ENCODE measurements at regions not wholly inside any gene's neighbourhood (a gene's known extent, or its start where the extent isn't known, plus 50 kb on each side); places are given as distances from the start of the nearest gene placed in this dataset.
A peak's percentile ranks its signal among the peaks of the same experiment; 100 is the strongest.

DNA sequence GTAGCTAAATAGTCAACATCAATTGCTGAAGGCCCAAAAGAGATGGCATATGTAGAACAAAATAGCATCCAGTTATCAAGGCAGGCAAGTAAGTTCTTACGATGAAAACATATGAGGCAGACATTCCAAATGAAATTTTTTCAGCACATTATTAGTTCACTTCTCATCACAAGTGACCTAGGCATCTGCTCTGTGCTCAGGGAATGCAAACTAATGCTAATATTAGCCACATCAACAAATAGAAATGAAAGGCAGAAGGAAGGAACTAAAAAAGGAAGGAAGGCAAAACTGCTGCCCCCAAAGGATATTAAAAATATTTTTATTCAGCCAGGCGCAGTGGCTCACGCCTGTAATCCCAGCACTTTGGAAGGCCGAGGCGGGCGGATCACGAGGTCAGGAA is 51.2 kb upstream of the ROCK1 start:
- no peak for DNase-seq (ENCODE audit: low spot score)
- no peak for FAIRE-seq

DNA sequence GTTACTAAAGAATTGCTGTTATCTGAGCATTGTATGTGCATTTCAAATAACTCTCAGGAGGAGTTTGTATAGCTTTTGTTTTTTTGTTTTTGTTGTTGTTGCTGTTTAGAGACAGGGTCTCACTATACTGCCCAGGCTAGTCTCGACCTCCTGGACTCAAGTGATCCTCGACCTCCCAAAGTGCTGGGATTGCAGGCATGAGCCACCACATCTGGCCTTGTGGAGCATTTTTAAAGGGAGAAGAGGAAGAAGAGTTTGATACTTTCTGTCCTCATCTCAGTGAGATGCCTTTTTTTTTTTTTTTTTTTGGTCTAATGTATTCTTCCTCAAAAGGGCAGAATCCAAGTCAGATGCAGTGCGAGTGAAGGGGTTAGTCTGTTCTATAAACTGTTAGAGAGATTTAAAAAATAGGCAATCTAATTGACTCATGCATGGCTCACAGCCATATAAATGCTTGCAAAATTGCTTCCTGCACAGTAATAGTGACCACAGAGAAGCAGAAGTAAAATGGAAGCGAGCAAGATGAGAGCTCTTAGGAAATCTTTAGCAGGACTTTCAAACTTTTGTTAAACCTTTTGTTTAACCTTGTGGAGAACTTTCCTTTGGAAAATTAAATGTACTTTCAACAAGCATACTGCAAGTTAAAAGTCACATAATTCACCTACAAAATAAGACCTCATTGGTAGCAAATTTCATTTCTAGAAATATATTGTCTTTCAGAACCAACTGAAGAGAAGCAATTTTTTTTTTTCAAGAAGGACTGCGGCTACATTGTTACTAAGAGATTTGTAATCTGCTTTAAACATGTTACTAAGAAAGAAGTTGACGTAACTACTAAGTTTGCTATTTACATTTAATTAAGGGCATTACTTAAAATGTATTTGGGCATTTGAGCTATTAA is 52.3 kb upstream of the ROCK1 start:
- FAIRE-seq (no peak), DNase-seq (ENCODE audit: low spot score) (no peak)

DNA sequence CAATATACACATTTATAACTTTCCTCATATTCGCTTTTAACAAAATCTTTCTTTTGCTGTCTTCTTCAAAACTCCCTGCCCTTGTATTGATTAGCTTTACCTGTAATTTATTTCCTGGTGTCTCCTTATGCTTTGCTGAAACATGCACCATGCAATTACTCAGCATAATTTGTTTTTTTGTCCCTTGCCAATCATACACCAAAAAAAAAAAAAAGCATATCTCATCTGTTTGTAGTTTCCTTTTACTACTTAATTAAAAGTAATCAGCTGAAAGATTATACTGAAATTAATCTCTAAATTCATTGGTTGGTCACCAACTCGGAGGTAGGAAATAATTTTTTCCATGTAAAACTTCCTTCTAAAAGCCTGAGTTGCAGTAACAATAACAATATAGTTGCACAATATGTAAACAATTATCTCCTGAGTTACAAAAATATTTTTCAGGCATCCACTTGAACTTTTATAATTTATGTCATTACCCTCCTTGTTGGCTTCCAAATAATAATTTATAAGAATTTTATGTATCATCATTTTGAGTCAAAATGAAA is 53.0 kb upstream of the ROCK1 start:
- FAIRE-seq (no peak), DNase-seq (ENCODE audit: low spot score) (no peak)

DNA sequence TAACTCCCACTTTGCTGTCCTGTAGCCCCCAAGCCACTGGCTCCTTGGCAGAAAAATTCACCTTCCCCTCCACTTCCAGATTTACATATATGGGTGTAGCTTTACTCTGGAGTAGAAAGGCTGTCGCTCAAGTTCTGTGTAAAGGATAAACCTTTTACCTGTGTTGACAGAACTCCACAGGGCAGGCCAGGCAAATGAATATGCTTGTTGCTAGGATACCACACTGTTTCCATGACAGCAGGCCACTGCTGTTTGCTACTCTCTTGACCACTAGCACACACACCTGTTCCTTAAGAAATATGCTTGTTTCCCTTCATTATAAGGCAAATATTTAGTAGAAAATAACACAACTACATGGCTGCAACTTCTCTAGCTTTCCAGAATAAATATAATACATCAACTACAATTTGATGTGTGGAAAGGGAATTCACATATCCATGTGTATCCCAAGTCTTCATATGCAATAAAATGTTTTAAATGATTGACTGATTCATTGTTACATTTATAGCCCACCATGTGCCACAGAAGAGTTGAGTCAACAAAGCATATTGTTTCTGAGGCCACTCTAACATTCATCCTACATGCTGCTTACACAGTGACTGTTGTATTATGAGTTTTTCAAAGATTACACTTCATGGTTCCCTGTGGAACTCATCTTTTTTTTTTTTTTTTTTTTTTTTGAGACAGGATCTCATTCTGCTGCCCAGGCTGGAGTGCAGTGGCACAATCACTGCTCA is 56.2 kb upstream of the ROCK1 start:
- FAIRE-seq (no peak), DNase-seq (ENCODE audit: low spot score) (no peak)

DNA sequence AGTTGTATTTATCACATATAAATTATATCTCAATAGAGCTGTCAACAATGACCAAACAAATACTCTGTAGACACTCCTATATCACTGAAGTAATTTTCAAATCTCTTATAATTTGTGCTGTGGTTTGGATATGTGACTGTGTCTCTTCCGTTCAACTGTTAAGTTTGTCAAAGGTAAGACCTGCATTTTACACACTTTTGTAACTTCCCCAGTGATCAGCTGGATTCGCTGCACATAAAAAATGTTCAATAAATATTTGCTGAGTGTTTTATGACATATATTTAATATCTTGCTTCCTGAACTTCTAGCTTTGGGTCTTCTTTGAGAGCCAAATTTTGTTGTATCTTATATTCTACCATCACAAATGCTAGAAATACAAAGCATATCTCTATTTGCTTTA is 57.3 kb upstream of the ROCK1 start:
- DNase-seq (ENCODE audit: low spot score) (no peak), FAIRE-seq (no peak)

DNA sequence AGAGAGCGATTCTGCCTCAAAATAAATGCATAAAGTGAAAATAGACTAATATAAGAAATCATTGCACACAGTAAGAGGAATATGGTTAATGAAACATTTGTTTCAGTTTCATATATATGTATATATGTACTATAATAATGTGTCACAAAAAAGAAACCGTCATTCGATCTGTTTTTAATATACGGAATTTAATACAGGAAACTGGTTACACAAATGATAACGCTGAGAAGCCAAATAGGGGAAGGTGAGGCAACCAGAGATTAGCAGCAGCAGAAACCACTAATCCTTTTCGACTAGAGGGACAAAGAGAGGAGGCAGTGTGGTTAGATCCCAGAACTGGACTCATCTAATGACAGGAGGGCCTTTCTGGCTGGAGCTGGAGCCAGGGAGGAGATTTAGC is 64.2 kb upstream of the GREB1L start:
- FAIRE-seq, result no peak

DNA sequence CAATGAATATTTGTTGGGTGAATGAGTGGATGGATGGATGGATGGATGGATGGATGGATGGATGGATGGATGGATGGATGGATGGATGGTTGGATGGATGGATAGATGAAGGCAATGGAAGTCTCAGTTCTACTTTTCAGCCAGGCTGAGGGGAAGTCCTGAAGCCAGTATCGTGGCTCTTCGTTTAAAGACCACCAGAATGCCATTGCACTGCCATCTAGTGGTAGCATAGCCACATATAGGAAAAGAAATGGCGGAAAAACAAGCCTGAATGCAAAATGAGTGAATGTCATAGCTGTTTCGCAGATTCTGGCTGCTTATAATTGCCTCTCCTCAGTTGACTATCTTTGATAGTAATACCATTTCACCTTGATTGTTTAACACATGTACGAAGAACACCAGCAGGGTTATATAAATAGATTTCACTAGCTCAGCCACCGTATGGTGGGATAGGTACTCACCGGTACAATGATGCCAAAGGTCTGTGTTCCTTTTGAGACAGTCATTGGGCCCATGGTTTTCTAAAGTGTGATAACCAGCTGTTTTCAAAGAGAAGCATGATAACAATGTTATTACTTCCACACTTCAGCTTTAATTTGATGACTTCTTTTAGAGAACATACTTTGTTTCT is 62.3 kb upstream of the GREB1L start:
- FAIRE-seq (peak; percentile 79), DNase-seq (ENCODE audit: low spot score) (peak; percentile 76)

More for the DNA sequence above, 64.2 kb upstream of the GREB1L start:
- DNase-seq (ENCODE audit: low spot score), result no peak

DNA sequence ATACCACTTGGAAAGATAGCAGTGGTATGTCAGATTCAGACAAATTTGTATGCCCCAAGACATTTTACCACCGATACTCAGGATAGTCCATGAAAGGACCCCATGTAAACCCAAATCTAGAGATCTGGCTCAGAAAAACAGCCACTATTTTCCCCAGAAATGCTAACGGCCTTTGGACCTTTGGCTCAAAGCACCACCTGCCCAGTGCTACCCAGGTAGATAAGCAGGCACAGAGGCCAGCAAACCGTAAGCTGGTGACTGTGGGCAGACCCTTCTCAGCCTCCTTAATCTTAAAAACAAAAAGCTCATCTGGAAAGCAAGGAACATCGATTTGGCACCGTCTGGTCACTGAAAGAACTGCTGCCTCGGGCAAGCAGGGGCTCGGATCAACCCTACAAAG is 61.4 kb upstream of the GREB1L start:
- no peak for DNase-seq (ENCODE audit: low spot score)
- FAIRE-seq, result no peak

DNA sequence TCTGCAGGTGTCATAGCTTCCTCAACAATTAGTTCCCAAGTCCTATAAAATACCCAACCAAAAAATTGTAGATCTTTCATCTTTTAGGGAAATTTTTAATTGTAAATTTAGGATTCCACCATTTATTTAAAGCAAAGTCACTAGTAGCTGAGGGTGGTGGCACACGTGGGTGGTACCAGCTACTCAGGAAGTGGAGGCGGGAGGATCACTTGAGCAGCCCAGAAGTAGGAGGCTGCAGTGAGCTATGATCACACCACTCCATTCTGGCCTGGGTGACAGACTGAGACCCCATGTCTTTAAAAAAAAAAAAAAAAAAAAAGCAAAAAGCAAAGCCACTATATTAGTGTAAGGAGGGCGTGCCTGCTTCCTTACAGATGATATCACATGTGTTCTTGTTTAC is 60.3 kb upstream of the GREB1L start:
- no peak for DNase-seq (ENCODE audit: low spot score)

DNA sequence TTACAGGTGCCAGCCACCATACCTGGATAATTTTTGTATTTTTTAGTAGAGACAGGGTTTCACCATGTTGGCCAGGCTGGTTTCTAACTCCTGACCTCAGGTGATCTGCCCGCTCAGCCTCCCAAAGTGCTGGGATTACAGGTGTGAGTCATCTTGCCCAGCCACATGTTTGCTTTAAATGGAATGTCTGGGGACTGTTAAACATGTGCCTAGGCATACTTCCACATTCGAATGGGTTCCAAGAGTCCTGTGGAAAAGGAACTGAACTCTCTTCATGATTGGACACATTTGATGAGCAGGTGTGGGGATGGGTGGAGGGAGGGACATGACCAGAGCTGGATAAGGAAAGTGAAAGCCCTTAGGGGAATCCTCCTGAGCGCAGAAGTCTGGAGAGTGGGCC is 58.4 kb upstream of the GREB1L start:
- peak; percentile 37 for DNase-seq (ENCODE audit: low spot score)

More for the DNA sequence above, 60.3 kb upstream of the GREB1L start:
- no peak for FAIRE-seq

DNA sequence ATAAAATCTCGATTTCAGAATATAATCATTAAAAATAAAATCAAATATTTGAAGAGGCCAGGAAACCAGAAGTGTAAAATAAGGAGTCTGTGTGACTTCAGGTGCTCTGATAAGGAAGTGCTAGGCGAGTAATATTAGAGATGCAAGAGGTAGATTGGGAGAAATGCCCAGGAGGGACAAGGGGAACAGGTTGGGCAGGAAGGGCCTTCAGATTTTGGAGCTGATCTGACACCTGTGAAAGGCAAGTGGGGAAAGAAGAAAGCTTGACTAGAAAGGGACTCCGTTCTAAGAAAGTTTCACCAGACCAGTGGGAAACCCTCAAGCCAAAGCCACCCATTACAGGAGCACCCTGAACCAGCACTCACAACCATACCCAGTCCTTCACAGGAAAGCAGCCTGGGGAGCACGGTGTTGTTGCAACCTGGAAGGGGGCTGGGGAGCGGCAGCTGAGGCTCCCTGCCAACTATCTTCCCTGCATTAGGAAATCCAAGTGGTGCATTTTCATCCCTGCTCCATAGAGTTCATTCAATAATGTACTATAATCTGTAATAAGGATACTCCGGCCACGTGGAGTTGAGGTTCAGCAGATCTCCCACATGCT is 57.5 kb upstream of the GREB1L start:
- FAIRE-seq (no peak), DNase-seq (ENCODE audit: low spot score) (no peak)

More for the DNA sequence above, 58.4 kb upstream of the GREB1L start:
- FAIRE-seq, result no peak

DNA sequence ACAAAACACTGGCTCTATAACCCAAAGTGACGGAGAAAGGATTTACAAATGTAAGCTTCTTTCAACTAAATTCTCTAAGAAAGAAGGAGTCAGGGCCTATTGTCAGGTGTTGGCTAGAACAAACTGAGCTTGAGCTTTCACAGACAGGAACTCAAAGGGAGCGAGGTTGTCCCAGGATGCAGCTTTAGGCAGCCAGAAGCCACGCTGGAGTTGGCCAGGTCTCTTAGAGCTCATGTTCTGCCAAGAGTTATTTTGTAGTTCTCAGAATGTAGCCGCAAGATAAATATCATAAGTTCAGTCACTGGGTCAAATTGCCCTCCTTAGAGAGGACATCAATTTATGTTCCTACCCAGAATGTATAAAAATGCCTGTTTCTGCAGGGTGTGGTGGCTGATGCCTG is 54.1 kb upstream of the GREB1L start:
- DNase-seq (ENCODE audit: low spot score), result no peak
- FAIRE-seq, result no peak

DNA sequence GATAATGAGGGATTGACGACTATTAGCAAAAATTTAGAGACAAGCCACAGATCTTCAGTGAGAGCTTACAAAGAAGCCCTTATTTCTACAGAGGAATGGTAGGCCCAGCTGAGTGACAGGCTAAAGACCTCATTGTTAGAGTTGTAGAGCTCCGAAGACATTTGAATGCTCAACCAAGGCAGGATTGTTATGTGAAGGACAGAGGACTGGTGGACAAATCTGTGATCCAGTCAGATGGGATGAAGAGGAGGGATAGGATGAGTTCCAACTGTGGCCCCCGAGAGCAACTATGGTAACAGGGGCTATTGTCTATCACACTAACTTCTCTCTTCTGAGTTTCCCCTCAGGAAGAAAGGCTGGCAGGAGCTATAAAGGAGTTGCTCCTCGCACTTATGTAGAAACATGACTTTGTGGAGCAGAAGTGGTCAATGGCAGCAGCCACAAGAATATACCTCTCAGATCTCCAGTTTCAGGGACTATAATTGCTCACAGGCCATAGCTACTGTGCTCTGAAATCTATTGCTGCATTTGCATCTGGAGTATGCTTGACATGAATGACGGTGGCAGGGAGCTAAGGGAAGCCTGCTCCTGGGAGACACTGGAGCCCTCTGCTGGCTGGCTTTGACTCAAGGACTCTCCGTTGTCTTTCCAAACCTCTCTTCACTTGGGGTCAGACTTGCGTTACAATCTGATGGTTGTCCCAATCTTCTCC is 50.3 kb upstream of the GREB1L start:
- FAIRE-seq, result peak; percentile 84
- peak; percentile 72 for DNase-seq (ENCODE audit: low spot score)
